Esophagus muscularis mucosa (tissue), 4 donors: ENCODE measurements at regions not wholly inside any gene's neighbourhood (a gene's known extent, or its start where the extent isn't known, plus 50 kb on each side); places are given as distances from the start of the nearest gene placed in this dataset.

Source experiments
- DNase-seq: peaks from one replicate; pipeline ENCODE4 v3.0.0-alpha.2; 2017; ENCODE audit errors: extremely low spot score
- H3K27ac ChIP-seq, 4 donors: fragments of 200-600 bp; sonication (generic); replicated peaks in 1 of 4; 1 replicate in 3 of 4; 2 replicates in 1 of 4; pipeline ENCODE4 v1.5.1; 2016 to 2019; ENCODE audit warnings: mild to moderate bottlenecking in 1 of 4
- H3K27me3 ChIP-seq, 4 donors: fragments of 200-600 bp; sonication (generic); one replicate each; pipeline versions ENCODE4 v1.5.1 to v1.6.0; 2016 to 2019
- H3K36me3 ChIP-seq, 4 donors: fragments of 200-600 bp; sonication (generic); one replicate each; pipeline ENCODE4 v1.5.1; 2016 to 2019
- H3K4me1 ChIP-seq, 4 donors: fragments of 200-600 bp; sonication (generic); one replicate each; pipeline ENCODE4 v1.5.1; 2016 to 2019
- H3K4me3 ChIP-seq, 4 donors: fragments of 200-600 bp; sonication (generic); 1 replicate in 2 of 4; 2 replicates in 2 of 4; pipeline ENCODE4 v1.5.1; 2016 to 2019; ENCODE audit warnings: mild to moderate bottlenecking in 4 of 4, moderate library complexity in 1 of 4
- H3K9me3 ChIP-seq, 4 donors: fragments of 200-600 bp; sonication (generic); 1 replicate in 3 of 4; 2 replicates in 1 of 4; pipeline ENCODE4 v1.5.1; 2016 to 2019
- EP300 ChIP-seq: sonication (generic); formaldehyde crosslinking; IDR thresholded peaks from one replicate; pipeline ENCODE4 v1.6.1; 2017; ENCODE audit warnings: antibody characterized with exemption
- POLR2A ChIP-seq: fragments of 450-650 bp; IDR thresholded peaks from one replicate; pipeline ENCODE4 v1.6.1; 2017; ENCODE audit warnings: antibody characterized with exemption, moderate library complexity, mild to moderate bottlenecking, low read depth
- POLR2AphosphoS5 ChIP-seq, 2 donors: sonication (generic); formaldehyde crosslinking; IDR thresholded peaks; one replicate each; pipeline ENCODE4 v1.6.1; 2017; ENCODE audit warnings: antibody characterized with exemption in 2 of 2
- WGBS: methylation state at CpG from one replicate; pipeline ENCODE4 v1.1.5; 2018; 5-methylcytosine and 5-hydroxymethylcytosine counted together
- intact Hi-C: fragments of 100-400 bp; cut with DNase I; formaldehyde crosslinking; loops from one replicate; pipeline ENCODE4 v1.15.1; 2023
- TF ChIP-seq, protein P1 (sequence below), 3 experiments: fragments of 200-600 bp in 2 of 3; fragments of 450-650 bp in 1 of 3; sonication (generic) in 2 of 3; IDR thresholded peaks; one replicate each; pipeline ENCODE4 v1.5.1; 2017 to 2019; ENCODE audit warnings: antibody characterized with exemption in 3 of 3, mild to moderate bottlenecking in 2 of 3, moderate library complexity in 1 of 3

DNA sequence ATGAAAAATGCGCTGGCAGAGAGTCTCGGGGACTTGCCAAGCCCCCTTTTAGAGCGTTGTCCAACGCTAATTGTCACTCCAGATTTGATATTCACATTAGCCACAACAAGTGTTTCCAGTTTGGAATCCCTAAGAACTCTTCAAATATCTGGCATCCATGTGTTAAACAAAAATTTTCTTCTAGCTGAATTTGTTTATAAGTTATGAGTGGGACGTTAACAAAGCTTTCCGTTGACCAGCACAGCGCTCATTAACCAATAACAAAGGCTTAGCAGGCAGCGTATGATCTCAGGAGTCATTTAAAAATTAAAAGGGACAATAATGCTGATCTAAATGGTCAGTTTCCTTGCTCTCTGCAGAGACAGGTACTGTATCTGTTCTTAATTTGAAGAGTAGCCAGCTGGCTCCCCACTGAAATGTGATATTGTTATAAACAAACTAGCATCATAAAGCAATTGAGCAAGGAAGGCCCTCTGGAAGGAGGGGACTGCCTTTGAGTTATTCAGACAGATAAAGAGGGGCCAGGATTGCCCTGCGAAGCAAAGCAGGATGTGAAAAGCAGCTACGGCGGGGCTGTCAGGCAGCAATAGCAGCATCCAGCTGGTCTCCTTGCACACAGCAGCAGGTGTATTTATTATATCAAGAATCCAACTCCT, 337.2 kb upstream of the SALL3 start:
- TF ChIP-seq POLR2A (no peak), EP300 (no peak), POLR2AphosphoS5 (IDR thresholded peaks at IDR 0.05) (no peak)
- TF ChIP-seq, protein P1, sequence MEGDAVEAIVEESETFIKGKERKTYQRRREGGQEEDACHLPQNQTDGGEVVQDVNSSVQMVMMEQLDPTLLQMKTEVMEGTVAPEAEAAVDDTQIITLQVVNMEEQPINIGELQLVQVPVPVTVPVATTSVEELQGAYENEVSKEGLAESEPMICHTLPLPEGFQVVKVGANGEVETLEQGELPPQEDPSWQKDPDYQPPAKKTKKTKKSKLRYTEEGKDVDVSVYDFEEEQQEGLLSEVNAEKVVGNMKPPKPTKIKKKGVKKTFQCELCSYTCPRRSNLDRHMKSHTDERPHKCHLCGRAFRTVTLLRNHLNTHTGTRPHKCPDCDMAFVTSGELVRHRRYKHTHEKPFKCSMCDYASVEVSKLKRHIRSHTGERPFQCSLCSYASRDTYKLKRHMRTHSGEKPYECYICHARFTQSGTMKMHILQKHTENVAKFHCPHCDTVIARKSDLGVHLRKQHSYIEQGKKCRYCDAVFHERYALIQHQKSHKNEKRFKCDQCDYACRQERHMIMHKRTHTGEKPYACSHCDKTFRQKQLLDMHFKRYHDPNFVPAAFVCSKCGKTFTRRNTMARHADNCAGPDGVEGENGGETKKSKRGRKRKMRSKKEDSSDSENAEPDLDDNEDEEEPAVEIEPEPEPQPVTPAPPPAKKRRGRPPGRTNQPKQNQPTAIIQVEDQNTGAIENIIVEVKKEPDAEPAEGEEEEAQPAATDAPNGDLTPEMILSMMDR (IDR thresholded peaks at IDR 0.05): no peak
- Histone ChIP-seq H3K36me3 (no peaks in the 10 kb centered on the region), H3K27ac (no peak overlapping the region), H3K4me1 (peaks cover 0 to 17% (median 15%) of the 10 kb centered on the region in 4 donors), H3K4me3 (no peak overlapping the region), H3K27me3 (no peaks in the 10 kb centered on the region), H3K9me3 (no peaks in the 10 kb centered on the region)
- 29% methylated on average over 11 of the region's 11 CpGs for WGBS
- intact Hi-C loops: no loop called here
- DNase-seq: no peak

DNA sequence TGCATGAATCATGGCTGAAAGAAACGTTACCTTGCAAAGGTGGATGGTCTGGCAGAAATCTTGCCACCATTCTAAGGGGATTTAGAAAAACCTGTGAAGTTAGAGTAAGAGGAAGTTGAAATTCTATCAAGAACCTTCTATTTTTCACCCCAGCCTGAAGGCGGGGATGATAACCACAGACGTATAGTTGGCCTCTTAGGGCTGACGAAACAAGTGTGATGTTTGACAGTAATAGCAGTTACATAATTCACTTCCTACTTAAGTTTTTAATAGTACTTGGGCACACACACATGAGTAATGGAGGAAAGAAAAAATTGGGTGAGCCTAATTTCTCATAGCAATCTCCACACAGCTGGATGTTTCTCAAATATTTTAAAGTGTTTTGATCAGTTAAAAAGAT, 336.6 kb upstream of the SALL3 start:
- Histone ChIP-seq H3K4me1 (peaks cover 0 to 17% (median 15%) of the 10 kb centered on the region in 4 donors), H3K27ac (no peak overlapping the region), H3K27me3 (no peaks in the 10 kb centered on the region), H3K4me3 (no peak overlapping the region), H3K9me3 (no peaks in the 10 kb centered on the region), H3K36me3 (no peaks in the 10 kb centered on the region)
- intact Hi-C loops: no loop called here
- TF ChIP-seq, protein P1 (IDR thresholded peaks at IDR 0.05): no peak
- no peak for TF ChIP-seq POLR2AphosphoS5 (IDR thresholded peaks at IDR 0.05)
- TF ChIP-seq POLR2A: no peak
- no peak for TF ChIP-seq EP300
- WGBS: 28% methylated on average over 4 of the region's 4 CpGs
- no peak for DNase-seq

DNA sequence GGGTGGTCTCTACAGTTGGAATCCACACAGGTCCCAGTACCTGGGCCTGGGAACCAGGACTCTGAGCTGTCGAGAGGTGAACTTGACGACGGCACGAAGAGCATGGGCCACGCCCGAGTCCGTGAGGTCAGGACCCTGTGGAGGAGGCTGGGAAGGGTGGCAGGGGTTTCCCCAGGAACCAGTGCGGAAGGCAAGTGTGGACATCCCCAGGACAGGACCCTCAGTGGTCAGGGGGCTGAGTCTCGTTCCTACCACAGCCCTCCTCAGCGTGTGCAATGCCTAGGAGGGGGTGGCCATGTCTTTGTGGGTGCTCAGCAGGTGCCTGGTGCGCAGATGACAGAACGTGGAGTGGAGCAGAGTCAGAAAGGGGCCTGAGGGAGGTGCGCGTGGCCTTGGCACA, 335.6 kb upstream of the SALL3 start:
- H3K27ac ChIP-seq: no peak overlapping the region
- WGBS: 82% methylated on average over 7 of the region's 14 CpGs
- TF ChIP-seq POLR2AphosphoS5 (IDR thresholded peaks at IDR 0.05) (no peak), POLR2A (no peak), EP300 (no peak)
- TF ChIP-seq, protein P1 (IDR thresholded peaks at IDR 0.05): no peak

DNA sequence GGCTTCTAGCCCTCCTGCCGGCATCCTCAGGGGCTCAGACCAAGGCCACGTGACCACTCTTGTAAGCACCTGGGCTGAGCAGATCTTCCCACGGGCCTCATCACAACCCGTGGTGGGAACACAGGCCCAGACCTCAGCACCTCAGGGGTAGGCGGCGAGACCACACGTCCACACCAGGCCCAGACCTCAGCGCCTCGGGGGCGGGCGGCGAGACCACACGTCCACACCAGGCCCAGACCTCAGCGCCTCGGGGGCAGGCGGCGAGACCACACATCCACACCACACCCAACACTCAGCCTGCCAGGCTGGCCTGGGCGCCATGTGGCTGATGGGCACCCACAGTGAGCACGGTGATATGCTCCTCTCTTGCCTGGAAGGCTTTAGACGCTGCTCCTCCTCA, 334.4 kb upstream of the SALL3 start:
- no peak overlapping the region for H3K4me3 ChIP-seq
- 80% methylated on average over 7 of the region's 20 CpGs for WGBS
- H3K4me1 ChIP-seq: peaks cover 0 to 17% (median 15%) of the 10 kb centered on the region in 4 donors
- no peaks in the 10 kb centered on the region for H3K27me3 ChIP-seq
- intact Hi-C loops: no loop called here
- H3K9me3 ChIP-seq: no peaks in the 10 kb centered on the region
- H3K36me3 ChIP-seq: no peaks in the 10 kb centered on the region
- H3K27ac ChIP-seq: no peak overlapping the region
- DNase-seq: no peak
- TF ChIP-seq EP300 (no peak), POLR2AphosphoS5 (IDR thresholded peaks at IDR 0.05) (no peak), POLR2A (no peak)
- TF ChIP-seq, protein P1 (IDR thresholded peaks at IDR 0.05): no peak

More for the DNA sequence above, 335.6 kb upstream of the SALL3 start:
- no peak for DNase-seq
- H3K4me1 ChIP-seq: peaks cover 0 to 17% (median 15%) of the 10 kb centered on the region in 4 donors
- no peaks in the 10 kb centered on the region for H3K36me3 ChIP-seq
- H3K27me3 ChIP-seq: no peaks in the 10 kb centered on the region
- no peak overlapping the region for H3K4me3 ChIP-seq
- intact Hi-C loops: no loop called here
- H3K9me3 ChIP-seq: no peaks in the 10 kb centered on the region

DNA sequence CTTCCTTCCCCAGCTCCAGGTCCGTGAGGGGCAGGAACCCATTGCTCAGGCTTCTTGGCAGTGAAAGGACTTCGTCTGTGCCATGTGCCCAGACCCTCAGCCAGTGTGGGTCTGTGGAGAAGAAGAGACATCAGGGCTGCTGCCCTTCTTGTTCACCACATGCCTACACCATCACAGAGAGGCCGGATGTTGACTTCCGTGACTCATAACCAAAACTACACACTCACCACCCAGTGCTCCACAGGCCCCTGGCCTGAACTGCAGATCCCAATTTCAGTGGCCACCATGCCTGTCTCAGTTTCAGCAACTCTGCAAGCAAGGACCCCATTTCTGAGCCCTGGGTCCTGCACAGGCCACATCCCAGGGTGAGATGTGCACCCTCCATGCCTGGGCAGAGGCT, 332.6 kb upstream of the SALL3 start:
- intact Hi-C loops: no loop called here
- TF ChIP-seq POLR2A: no peak
- TF ChIP-seq POLR2AphosphoS5 (IDR thresholded peaks at IDR 0.05): no peak
- no peak for TF ChIP-seq EP300
- TF ChIP-seq, protein P1 (IDR thresholded peaks at IDR 0.05): no peak
- peaks cover 0 to under 1% (median 0%) of the 10 kb centered on the region in 4 donors for H3K9me3 ChIP-seq
- DNase-seq: no peak
- H3K4me1 ChIP-seq: peaks cover 0 to 12% (median 12%) of the 10 kb centered on the region in 4 donors
- H3K4me3 ChIP-seq: no peak overlapping the region
- no peak overlapping the region for H3K27ac ChIP-seq
- H3K27me3 ChIP-seq: no peaks in the 10 kb centered on the region
- H3K36me3 ChIP-seq: no peaks in the 10 kb centered on the region
- 82% methylated on average over 4 of the region's 4 CpGs for WGBS
